Esophagus squamous epithelium (tissue), 4 donors: ENCODE measurements at regions not wholly inside any gene's neighbourhood (a gene's known extent, or its start where the extent isn't known, plus 50 kb on each side); places are given as distances from the start of the nearest gene placed in this dataset.

ENCODE experiments used
- POLR2A ChIP-seq, 4 donors: fragments of 450-650 bp; IDR thresholded peaks; one replicate each; pipeline ENCODE4 v1.6.1; 2017; ENCODE audit warnings: antibody characterized with exemption in 4 of 4, mild to moderate bottlenecking in 4 of 4, moderate library complexity in 3 of 4
- TF ChIP-seq, protein P1 (sequence below), 6 experiments: fragments of 450-650 bp in 4 of 6; fragments of 200-600 bp in 2 of 6; sonication (generic) in 2 of 6; IDR thresholded peaks; one replicate each; pipeline ENCODE4 v1.5.1; 2016 to 2019; ENCODE audit warnings: antibody characterized with exemption in 6 of 6, mild to moderate bottlenecking in 4 of 6, moderate library complexity in 4 of 6

DNA sequence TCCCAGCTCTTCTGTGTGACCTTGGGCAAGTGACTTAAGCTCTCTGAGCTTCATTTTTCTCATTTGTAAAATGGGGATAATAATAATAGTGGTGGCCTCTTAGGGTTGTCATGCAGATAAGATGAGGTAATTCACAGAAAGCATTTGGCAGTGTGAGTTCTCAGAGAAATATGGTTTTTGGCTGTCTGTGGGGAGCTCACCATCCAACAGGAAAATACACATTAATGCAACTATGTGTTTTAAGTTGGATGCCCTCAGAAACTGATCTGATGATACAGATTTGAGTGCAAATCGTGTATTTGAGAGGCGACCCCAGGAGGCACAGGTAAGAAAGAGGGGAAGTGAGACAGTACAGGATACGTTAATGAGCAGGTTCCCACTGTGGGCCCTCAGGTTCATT is 56.1 kb upstream of the SPRED2 start:
- TF ChIP-seq, protein P1, sequence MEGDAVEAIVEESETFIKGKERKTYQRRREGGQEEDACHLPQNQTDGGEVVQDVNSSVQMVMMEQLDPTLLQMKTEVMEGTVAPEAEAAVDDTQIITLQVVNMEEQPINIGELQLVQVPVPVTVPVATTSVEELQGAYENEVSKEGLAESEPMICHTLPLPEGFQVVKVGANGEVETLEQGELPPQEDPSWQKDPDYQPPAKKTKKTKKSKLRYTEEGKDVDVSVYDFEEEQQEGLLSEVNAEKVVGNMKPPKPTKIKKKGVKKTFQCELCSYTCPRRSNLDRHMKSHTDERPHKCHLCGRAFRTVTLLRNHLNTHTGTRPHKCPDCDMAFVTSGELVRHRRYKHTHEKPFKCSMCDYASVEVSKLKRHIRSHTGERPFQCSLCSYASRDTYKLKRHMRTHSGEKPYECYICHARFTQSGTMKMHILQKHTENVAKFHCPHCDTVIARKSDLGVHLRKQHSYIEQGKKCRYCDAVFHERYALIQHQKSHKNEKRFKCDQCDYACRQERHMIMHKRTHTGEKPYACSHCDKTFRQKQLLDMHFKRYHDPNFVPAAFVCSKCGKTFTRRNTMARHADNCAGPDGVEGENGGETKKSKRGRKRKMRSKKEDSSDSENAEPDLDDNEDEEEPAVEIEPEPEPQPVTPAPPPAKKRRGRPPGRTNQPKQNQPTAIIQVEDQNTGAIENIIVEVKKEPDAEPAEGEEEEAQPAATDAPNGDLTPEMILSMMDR (IDR thresholded peaks at IDR 0.05): no peak
- TF ChIP-seq POLR2A (IDR thresholded peaks at IDR 0.05): no peak
